H9 (cell line): ENCODE measurements at regions not wholly inside any gene's neighbourhood (a gene's known extent, or its start where the extent isn't known, plus 50 kb on each side); places are given as distances from the start of the nearest gene placed in this dataset.

Source experiments
- DNase-seq: peaks from one replicate; pipeline ENCODE4 v3.0.0-alpha.2; 2017
- H2AFZ ChIP-seq: one replicate; pipeline ENCODE4 v1.6.1; 2013; ENCODE audit warnings: mild to moderate bottlenecking, low read length, control low read depth, moderate library complexity
- H2AK5ac ChIP-seq: 2 replicates; pipeline ENCODE4 v1.6.1; 2013; ENCODE audit warnings: low read length, control low read depth, mixed read lengths; ENCODE audit not compliant: insufficient read length
- H2BK120ac ChIP-seq: one replicate; pipeline ENCODE4 v1.6.1; 2013; ENCODE audit warnings: low read depth, mild to moderate bottlenecking, low read length, control low read depth, inconsistent platforms; ENCODE audit not compliant: poor library complexity, severe bottlenecking
- H2BK12ac ChIP-seq: 2 replicates; pipeline ENCODE4 v1.6.1; 2013; ENCODE audit warnings: low read length, control low read depth, mixed read lengths, low read depth; ENCODE audit not compliant: insufficient read length
- H2BK15ac ChIP-seq: 2 replicates; pipeline ENCODE4 v1.6.1; 2013; ENCODE audit warnings: low read depth, low read length, control low read depth
- H2BK20ac ChIP-seq: one replicate; pipeline ENCODE4 v1.6.1; 2013; ENCODE audit warnings: low read depth, mild to moderate bottlenecking, low read length, control low read depth, inconsistent platforms; ENCODE audit not compliant: poor library complexity, severe bottlenecking
- H2BK5ac ChIP-seq: 2 replicates; pipeline ENCODE4 v1.6.1; 2013; ENCODE audit warnings: low read length, control low read depth, mixed read lengths; ENCODE audit not compliant: insufficient read length
- H3K14ac ChIP-seq: 2 replicates; pipeline ENCODE4 v1.6.1; 2013; ENCODE audit warnings: low read length, control low read depth; ENCODE audit not compliant: insufficient read depth
- H3K18ac ChIP-seq: 2 replicates; pipeline ENCODE4 v1.6.1; 2013; ENCODE audit warnings: low read depth, mild to moderate bottlenecking, mixed read lengths, low read length, control low read depth; ENCODE audit not compliant: insufficient read length
- H3K23ac ChIP-seq: 2 replicates; pipeline ENCODE4 v1.6.1; 2013; ENCODE audit warnings: low read length, control low read depth, mixed read lengths, low read depth; ENCODE audit not compliant: insufficient read length
- H3K23me2 ChIP-seq: 2 replicates; pipeline ENCODE4 v1.6.1; 2013; ENCODE audit warnings: low read depth, mild to moderate bottlenecking, mixed read lengths, low read length, control low read depth; ENCODE audit not compliant: insufficient read length, poor library complexity, severe bottlenecking
- H3K27ac ChIP-seq: 2 replicates; pipeline ENCODE4 v1.5.1; 2013; ENCODE audit warnings: low read length, control low read depth, mixed read lengths, low read depth; ENCODE audit not compliant: insufficient read length
- H3K27me3 ChIP-seq: 2 replicates; pipeline ENCODE4 v1.6.1; 2013; ENCODE audit warnings: low read length, control low read depth, inconsistent platforms; ENCODE audit not compliant: insufficient read depth
- H3K4ac ChIP-seq: 2 replicates; pipeline ENCODE4 v1.6.1; 2013; ENCODE audit warnings: low read depth, mild to moderate bottlenecking, control low read depth, inconsistent platforms, low read length, moderate library complexity
- H3K4me1 ChIP-seq: 2 replicates; pipeline ENCODE4 v1.6.1; 2013; ENCODE audit warnings: low read length, control low read depth, inconsistent platforms; ENCODE audit not compliant: insufficient read depth
- H3K4me2 ChIP-seq: 2 replicates; pipeline ENCODE4 v1.6.1; 2013; ENCODE audit warnings: low read length, control low read depth, mixed read lengths; ENCODE audit not compliant: insufficient read length, insufficient read depth
- H3K56ac ChIP-seq: 2 replicates; pipeline ENCODE4 v1.6.1; 2013; ENCODE audit warnings: low read depth, mild to moderate bottlenecking, mixed read lengths, low read length, control low read depth; ENCODE audit not compliant: insufficient read length
- H3K79me1 ChIP-seq: 2 replicates; pipeline ENCODE4 v1.6.1; 2013; ENCODE audit warnings: low read depth, mild to moderate bottlenecking, moderate library complexity, low read length, control low read depth, inconsistent platforms; ENCODE audit not compliant: insufficient read depth, poor library complexity, severe bottlenecking
- H3K79me2 ChIP-seq: 2 replicates; pipeline ENCODE4 v1.6.1; 2013; ENCODE audit warnings: low read length, control low read depth, inconsistent platforms; ENCODE audit not compliant: insufficient read depth
- H3K9ac ChIP-seq: 2 replicates; pipeline ENCODE4 v1.6.1; 2013; ENCODE audit warnings: low read length, control low read depth, mixed read lengths; ENCODE audit not compliant: insufficient read length; ENCODE audit errors: extremely low read depth
- H3K9me3 ChIP-seq: one replicate; pipeline ENCODE4 v1.6.1; 2013; ENCODE audit warnings: low read depth, low read length, inconsistent platforms; ENCODE audit not compliant: control insufficient read depth
- H3T11ph ChIP-seq: one replicate; pipeline ENCODE4 v1.6.1; 2013; ENCODE audit warnings: mild to moderate bottlenecking, low read length, control low read depth, inconsistent platforms
- H4K20me1 ChIP-seq: one replicate; pipeline ENCODE4 v1.6.1; 2013; ENCODE audit not compliant: control insufficient read depth, insufficient read length, insufficient read depth
- H4K5ac ChIP-seq: 2 replicates; pipeline ENCODE4 v1.6.1; 2013; ENCODE audit warnings: low read depth, mild to moderate bottlenecking, mixed read lengths, low read length, control low read depth; ENCODE audit not compliant: insufficient read length
- H4K8ac ChIP-seq: replicated peaks from 2 replicates; pipeline ENCODE4 v1.6.1; 2013; ENCODE audit warnings: low read length, control low read depth, mixed read lengths, low read depth; ENCODE audit not compliant: insufficient read length
- H4K91ac ChIP-seq: 2 replicates; pipeline ENCODE4 v1.6.1; 2013; ENCODE audit warnings: low read depth, mild to moderate bottlenecking, moderate library complexity, mixed read lengths, low read length, control low read depth; ENCODE audit not compliant: insufficient read length
- H3K27ac Mint-ChIP-seq, 3 experiments: 2 replicates in 2 of 3; 3 replicates in 1 of 3; pipeline ENCODE4 v1.8.0; 2020 to 2021; ENCODE audit warnings: mixed read lengths in 3 of 3, mild to moderate bottlenecking in 1 of 3, moderate library complexity in 1 of 3
- H3K27me3 Mint-ChIP-seq: 2 replicates; pipeline ENCODE4 v1.8.0; 2021; ENCODE audit warnings: low read depth, mild to moderate bottlenecking, moderate library complexity, mixed read lengths
- H3K36me3 Mint-ChIP-seq, 3 experiments: 2 replicates in 2 of 3; 3 replicates in 1 of 3; pipeline ENCODE4 v1.8.0; 2020 to 2021; ENCODE audit warnings: low read depth in 3 of 3, mixed read lengths in 3 of 3; ENCODE audit not compliant: insufficient read depth in 1 of 3
- H3K4me1 Mint-ChIP-seq, 2 experiments: 2 replicates each; pipeline ENCODE4 v1.8.0; 2020; ENCODE audit warnings: mixed read lengths in 2 of 2
- H3K4me3 Mint-ChIP-seq, 2 experiments: 2 replicates in 1 of 2; 3 replicates in 1 of 2; pipeline ENCODE4 v1.8.0; 2020 to 2021; ENCODE audit warnings: mild to moderate bottlenecking in 2 of 2, mixed read lengths in 2 of 2, moderate library complexity in 1 of 2
- H3K9me3 Mint-ChIP-seq, 2 experiments: 2 replicates in 1 of 2; 3 replicates in 1 of 2; pipeline ENCODE4 v1.8.0; 2020; ENCODE audit warnings: mild to moderate bottlenecking in 2 of 2, mixed read lengths in 2 of 2, moderate library complexity in 1 of 2
- CTCF ChIP-seq: fragments of 200-600 bp; sonication (generic); conservative IDR thresholded peaks from 3 replicates; pipeline ENCODE4 v1.8.0; 2021; ENCODE audit warnings: antibody characterized with exemption, mild to moderate bottlenecking
- WGBS: extraction: QIAGEN DNeasy Blood & Tissue Kit; methylation state at CpG from one replicate; pipeline ENCODE4 v1.1.7; 2013; ENCODE audit warnings: missing lambda C conversion rate, low lambda C conversion rate, mixed read lengths; ENCODE audit not compliant: insufficient read length; ENCODE audit errors: extremely low coverage; 5-methylcytosine and 5-hydroxymethylcytosine counted together

- Histone ChIP-seq H3K27me3 (no peaks in the 10 kb centered on the region), H4K5ac (no peak overlapping the region), H3K9ac (no peak overlapping the region), H2BK20ac (no peak overlapping the region), H3K9me3 (no peaks in the 10 kb centered on the region), H2AFZ (no peak overlapping the region), H2AK5ac (no peak overlapping the region), H2BK12ac (no peak overlapping the region), H2BK120ac (no peak overlapping the region), H3K4me2 (no peak overlapping the region), H3K4me1 (no peaks in the 10 kb centered on the region), H3T11ph (no peak overlapping the region), H3K79me2 (no peaks in the 10 kb centered on the region), H3K14ac (no peak overlapping the region), H3K23me2 (no peaks in the 10 kb centered on the region), H3K79me1 (no peaks in the 10 kb centered on the region), H3K4ac (no peak overlapping the region), H3K27ac (no peak overlapping the region), H4K91ac (no peak overlapping the region), H3K18ac (no peak overlapping the region), H4K8ac (no peak overlapping the region), H2BK15ac (no peak overlapping the region), H3K56ac (no peak overlapping the region), H3K23ac (no peak overlapping the region), H4K20me1 (no peaks in the 10 kb centered on the region), H2BK5ac (no peak overlapping the region)
- no peaks in the 10 kb centered on the region for H3K27me3 Mint-ChIP-seq
- no peaks in the 10 kb centered on the region; a peak in 1 of 7 replicates for H3K36me3 Mint-ChIP-seq
- H3K4me3 Mint-ChIP-seq, result no peak overlapping the region
- H3K4me1 Mint-ChIP-seq, result no peaks in the 10 kb centered on the region
- 0 out of 7 replicates have a peak overlapping the region, but pooled peaks of 1 of the 3 experiments have one; percentile 46 for H3K27ac Mint-ChIP-seq
- no peaks in the 10 kb centered on the region; a peak in 1 of 5 replicates for H3K9me3 Mint-ChIP-seq
- 100% methylated on average over 1 of the region's 5 CpGs for WGBS
- TF ChIP-seq CTCF, result no peak
- DNase-seq, result no peak
These were observed 521.5 kb downstream of the KIF20B start for GRCh38 chr10:90222939-90223338.
